GM12892 (cell line): ENCODE measurements at regions not wholly inside any gene's neighbourhood (a gene's known extent, or its start where the extent isn't known, plus 50 kb on each side); places are given as distances from the start of the nearest gene placed in this dataset.
"Not testable (repeated sequence)": the region's sequence is repeated elsewhere in the genome, so short reads cannot be mapped to it uniquely, and the experiment has no call there.

Experiments used
- POLR2A ChIP-seq: IDR thresholded peaks from 2 replicates; pipeline ENCODE4 v1.6.1; 2011; ENCODE audit warnings: low read depth, low read length, control low read depth
- POLR2AphosphoS5 ChIP-seq: IDR thresholded peaks from 2 replicates; pipeline ENCODE4 v1.6.1; 2011; ENCODE audit warnings: low read depth, low read length, control low read depth

GRCh38 chr12:27165958-27166357 lies 78.1 kb upstream of the STK38L start:
- not testable (repeated sequence) for TF ChIP-seq POLR2A, POLR2AphosphoS5
